ENCODE measurements at regions not wholly inside any gene's neighbourhood (a gene's known extent, or its start where the extent isn't known, plus 50 kb on each side); places are given as distances from the start of the nearest gene placed in this dataset.

- Histone ChIP-seq H3K9me3 (no peaks in the 10 kb centered on the region), H3K27me3 (replicated peaks in 1 of 2; ENCODE audit: control insufficient read depth in 2 of 2, extremely low read depth in 1 of 2, insufficient read depth in 2 of 2, low read length in 1 of 2) (no peaks in the 10 kb centered on the region), H3K27ac (ENCODE audit: low read length) (no peak overlapping the region), H3K4me3 (ENCODE audit: control insufficient read depth in 1 of 2, extremely low read depth in 1 of 2, low read length in 1 of 2) (no peak overlapping the region), H3K36me3 (ENCODE audit: control insufficient read depth in 2 of 2, extremely low read depth in 1 of 2, insufficient read depth in 1 of 2, low read length in 1 of 2) (no peaks in the 10 kb centered on the region), H3K4me1 (ENCODE audit: control insufficient read depth in 1 of 2, extremely low read depth in 1 of 2, insufficient read depth in 2 of 2, low read length in 2 of 2) (no peaks in the 10 kb centered on the region)
- WGBS (ENCODE audit: insufficient coverage): no CpG with 5 or more reads among the region's 5 CpGs
- DNase-seq: no peak
- CTCF ChIA-PET: no interaction called here
- H3K27ac Mint-ChIP-seq: no peak overlapping the region
- H3K4me3 Mint-ChIP-seq: no peak overlapping the region
- no peaks in the 10 kb centered on the region for H3K27me3 Mint-ChIP-seq
- no peaks in the 10 kb centered on the region for H3K36me3 Mint-ChIP-seq
- H3K9me3 Mint-ChIP-seq: peaks cover 9 to 15% (median 12%) of the 10 kb centered on the region in 3 donors
- no peak for ATAC-seq (replicated peaks in 1 of 4)
- H3K4me1 Mint-ChIP-seq: no peaks in the 10 kb centered on the region
- POLR2A ChIA-PET: no interaction called here
Observed at GRCh38 chr5:8958602-8959001, 587.3 kb downstream of the SEMA5A start.

GRCh38 chr5:8961219-8961618, 584.7 kb downstream of the SEMA5A start:
- Mint-ChIP-seq H3K4me3 (no peak overlapping the region), H3K27me3 (no peaks in the 10 kb centered on the region), H3K36me3 (no peaks in the 10 kb centered on the region), H3K4me1 (no peaks in the 10 kb centered on the region), H3K9me3 (peaks cover 16 to 19% (median 17%) of the 10 kb centered on the region in 3 donors), H3K27ac (no peak overlapping the region)
- Histone ChIP-seq H3K4me3 (ENCODE audit: control insufficient read depth in 1 of 2, extremely low read depth in 1 of 2, low read length in 1 of 2) (no peak overlapping the region), H3K27ac (ENCODE audit: low read length) (no peak overlapping the region), H3K4me1 (ENCODE audit: control insufficient read depth in 1 of 2, extremely low read depth in 1 of 2, insufficient read depth in 2 of 2, low read length in 2 of 2) (no peaks in the 10 kb centered on the region), H3K9me3 (no peaks in the 10 kb centered on the region), H3K36me3 (ENCODE audit: control insufficient read depth in 2 of 2, extremely low read depth in 1 of 2, insufficient read depth in 1 of 2, low read length in 1 of 2) (no peaks in the 10 kb centered on the region), H3K27me3 (replicated peaks in 1 of 2; ENCODE audit: control insufficient read depth in 2 of 2, extremely low read depth in 1 of 2, insufficient read depth in 2 of 2, low read length in 1 of 2) (no peaks in the 10 kb centered on the region)
- POLR2A ChIA-PET: no interaction called here
- CTCF ChIA-PET: no interaction called here
- DNase-seq (no peak), ATAC-seq (replicated peaks in 1 of 4) (no peak)
- 82% methylated on average over 2 of the region's 3 CpGs for WGBS (ENCODE audit: insufficient coverage)

- POLR2A ChIA-PET: no interaction called here
- Mint-ChIP-seq H3K4me1 (no peaks in the 10 kb centered on the region), H3K4me3 (no peak overlapping the region), H3K27ac (no peak overlapping the region), H3K27me3 (no peaks in the 10 kb centered on the region), H3K9me3 (peaks cover 16 to 24% (median 18%) of the 10 kb centered on the region in 3 donors), H3K36me3 (no peaks in the 10 kb centered on the region)
- no peak for ATAC-seq (replicated peaks in 1 of 4)
- Histone ChIP-seq H3K9me3 (no peaks in the 10 kb centered on the region), H3K4me3 (ENCODE audit: control insufficient read depth in 1 of 2, extremely low read depth in 1 of 2, low read length in 1 of 2) (no peak overlapping the region), H3K36me3 (ENCODE audit: control insufficient read depth in 2 of 2, extremely low read depth in 1 of 2, insufficient read depth in 1 of 2, low read length in 1 of 2) (no peaks in the 10 kb centered on the region), H3K4me1 (ENCODE audit: control insufficient read depth in 1 of 2, extremely low read depth in 1 of 2, insufficient read depth in 2 of 2, low read length in 2 of 2) (no peaks in the 10 kb centered on the region), H3K27ac (ENCODE audit: low read length) (no peak overlapping the region), H3K27me3 (replicated peaks in 1 of 2; ENCODE audit: control insufficient read depth in 2 of 2, extremely low read depth in 1 of 2, insufficient read depth in 2 of 2, low read length in 1 of 2) (no peaks in the 10 kb centered on the region)
- no peak for DNase-seq
- WGBS (ENCODE audit: insufficient coverage): 67% methylated on average over 1 of the region's 4 CpGs
- CTCF ChIA-PET: no interaction called here
Observed at GRCh38 chr5:8961956-8962355, 583.9 kb downstream of the SEMA5A start.

- H3K27ac Mint-ChIP-seq: no peak overlapping the region
- Histone ChIP-seq H3K27me3 (replicated peaks in 1 of 2; ENCODE audit: control insufficient read depth in 2 of 2, extremely low read depth in 1 of 2, insufficient read depth in 2 of 2, low read length in 1 of 2) (no peaks in the 10 kb centered on the region), H3K36me3 (ENCODE audit: control insufficient read depth in 2 of 2, extremely low read depth in 1 of 2, insufficient read depth in 1 of 2, low read length in 1 of 2) (no peaks in the 10 kb centered on the region), H3K27ac (ENCODE audit: low read length) (no peak overlapping the region), H3K9me3 (no peaks in the 10 kb centered on the region), H3K4me1 (ENCODE audit: control insufficient read depth in 1 of 2, extremely low read depth in 1 of 2, insufficient read depth in 2 of 2, low read length in 2 of 2) (no peaks in the 10 kb centered on the region), H3K4me3 (ENCODE audit: control insufficient read depth in 1 of 2, extremely low read depth in 1 of 2, low read length in 1 of 2) (no peak overlapping the region)
- H3K27me3 Mint-ChIP-seq: no peaks in the 10 kb centered on the region
- no peaks in the 10 kb centered on the region for H3K4me1 Mint-ChIP-seq
- ATAC-seq (replicated peaks in 1 of 4): no peak
- no peak overlapping the region for H3K4me3 Mint-ChIP-seq
- DNase-seq: no peak
- 85% methylated on average over 5 of the region's 5 CpGs for WGBS (ENCODE audit: insufficient coverage)
- H3K9me3 Mint-ChIP-seq: peaks cover 0 to 16% (median 11%) of the 10 kb centered on the region in 3 donors
- no peaks in the 10 kb centered on the region for H3K36me3 Mint-ChIP-seq
- CTCF ChIA-PET: no interaction called here
- POLR2A ChIA-PET: no interaction called here
Observed at GRCh38 chr5:8981016-8981415, 564.9 kb downstream of the SEMA5A start.

GRCh38 chr5:8981496-8981895, 564.4 kb downstream of the SEMA5A start:
- no CpG with 5 or more reads among the region's 1 CpG for WGBS (ENCODE audit: insufficient coverage)
- POLR2A ChIA-PET: no interaction called here
- Histone ChIP-seq H3K4me1 (ENCODE audit: control insufficient read depth in 1 of 2, extremely low read depth in 1 of 2, insufficient read depth in 2 of 2, low read length in 2 of 2) (no peaks in the 10 kb centered on the region), H3K27ac (ENCODE audit: low read length) (no peak overlapping the region), H3K36me3 (ENCODE audit: control insufficient read depth in 2 of 2, extremely low read depth in 1 of 2, insufficient read depth in 1 of 2, low read length in 1 of 2) (no peaks in the 10 kb centered on the region), H3K9me3 (no peaks in the 10 kb centered on the region), H3K27me3 (replicated peaks in 1 of 2; ENCODE audit: control insufficient read depth in 2 of 2, extremely low read depth in 1 of 2, insufficient read depth in 2 of 2, low read length in 1 of 2) (no peaks in the 10 kb centered on the region), H3K4me3 (ENCODE audit: control insufficient read depth in 1 of 2, extremely low read depth in 1 of 2, low read length in 1 of 2) (no peak overlapping the region)
- CTCF ChIA-PET: no interaction called here
- Mint-ChIP-seq H3K27me3 (no peaks in the 10 kb centered on the region), H3K27ac (no peak overlapping the region), H3K4me1 (no peaks in the 10 kb centered on the region), H3K36me3 (no peaks in the 10 kb centered on the region), H3K4me3 (no peak overlapping the region), H3K9me3 (peaks cover 0 to 14% (median 13%) of the 10 kb centered on the region in 3 donors)
- DNase-seq (no peak), ATAC-seq (replicated peaks in 1 of 4) (no peak)

GRCh38 chr5:8984386-8984785, 561.5 kb downstream of the SEMA5A start:
- Histone ChIP-seq H3K36me3 (ENCODE audit: control insufficient read depth in 2 of 2, extremely low read depth in 1 of 2, insufficient read depth in 1 of 2, low read length in 1 of 2) (no peaks in the 10 kb centered on the region), H3K9me3 (no peaks in the 10 kb centered on the region), H3K27ac (ENCODE audit: low read length) (no peak overlapping the region), H3K4me3 (ENCODE audit: control insufficient read depth in 1 of 2, extremely low read depth in 1 of 2, low read length in 1 of 2) (no peak overlapping the region), H3K4me1 (ENCODE audit: control insufficient read depth in 1 of 2, extremely low read depth in 1 of 2, insufficient read depth in 2 of 2, low read length in 2 of 2) (no peaks in the 10 kb centered on the region), H3K27me3 (replicated peaks in 1 of 2; ENCODE audit: control insufficient read depth in 2 of 2, extremely low read depth in 1 of 2, insufficient read depth in 2 of 2, low read length in 1 of 2) (no peaks in the 10 kb centered on the region)
- H3K27me3 Mint-ChIP-seq: no peaks in the 10 kb centered on the region
- ChIA-PET CTCF (no interaction called here), POLR2A (no interaction called here)
- no peak for ATAC-seq (replicated peaks in 1 of 4)
- no peak for DNase-seq
- no peak overlapping the region for H3K27ac Mint-ChIP-seq
- H3K4me1 Mint-ChIP-seq: no peaks in the 10 kb centered on the region
- no peaks in the 10 kb centered on the region for H3K36me3 Mint-ChIP-seq
- no CpG with 5 or more reads among the region's 4 CpGs for WGBS (ENCODE audit: insufficient coverage)
- peaks cover 2 to 22% (median 13%) of the 10 kb centered on the region in 3 donors for H3K9me3 Mint-ChIP-seq
- H3K4me3 Mint-ChIP-seq: no peak overlapping the region
